Activated CD8-positive, alpha-beta T cell treated with anti-CD3 and anti-CD28 coated beads for 36 hours (primary cell): ENCODE measurements at regions not wholly inside any gene's neighbourhood (a gene's known extent, or its start where the extent isn't known, plus 50 kb on each side); places are given as distances from the start of the nearest gene placed in this dataset.

Experiments
- ATAC-seq: fragments of 200-7000 bp; cut with Tn5 transposase; one replicate; pipeline ENCODE4 v1.10.0; 2021; ENCODE audit warnings: mild to moderate bottlenecking, moderate library complexity
- CTCF ChIA-PET: fragments of 350-600 bp; sonication (Branson Sonifier 250); formaldehyde crosslinking; loops from one replicate; lab custom pipeline; 2021; ENCODE audit warnings: antibody characterized with exemption; lab: Charles Lee
- POLR2A ChIA-PET: fragments of 350-600 bp; sonication (Branson Sonifier 250); formaldehyde crosslinking; loops from one replicate; lab custom pipeline; 2021; ENCODE audit warnings: antibody characterized with exemption; lab: Charles Lee
- DNase-seq: peaks from one replicate; pipeline ENCODE4 v3.0.0-alpha.2; 2020
- H3K27ac Mint-ChIP-seq: one replicate; pipeline ENCODE4 v1.8.0; 2021; ENCODE audit warnings: mild to moderate bottlenecking, mixed read lengths
- H3K27me3 Mint-ChIP-seq: one replicate; pipeline ENCODE4 v1.8.0; 2021; ENCODE audit warnings: mixed read lengths
- H3K36me3 Mint-ChIP-seq: one replicate; pipeline ENCODE4 v1.8.0; 2021; ENCODE audit warnings: low read depth, mixed read lengths
- H3K4me1 Mint-ChIP-seq: one replicate; pipeline ENCODE4 v1.8.0; 2021; ENCODE audit warnings: low read depth, mixed read lengths
- H3K4me3 Mint-ChIP-seq: one replicate; pipeline ENCODE4 v1.8.0; 2021; ENCODE audit warnings: mild to moderate bottlenecking, moderate library complexity, mixed read lengths
- H3K9me3 Mint-ChIP-seq: one replicate; pipeline ENCODE4 v1.8.0; 2021; ENCODE audit warnings: mixed read lengths
- CTCF ChIP-seq: fragments of 200-600 bp; IDR thresholded peaks from one replicate; pipeline ENCODE4 v1.8.0; 2022; ENCODE audit warnings: antibody characterized with exemption, mild to moderate bottlenecking
- intact Hi-C: fragments of 100-400 bp; cut with micrococcal nuclease; formaldehyde crosslinking; loops from one replicate; pipeline ENCODE4 v1.10.0; 2022

DNA sequence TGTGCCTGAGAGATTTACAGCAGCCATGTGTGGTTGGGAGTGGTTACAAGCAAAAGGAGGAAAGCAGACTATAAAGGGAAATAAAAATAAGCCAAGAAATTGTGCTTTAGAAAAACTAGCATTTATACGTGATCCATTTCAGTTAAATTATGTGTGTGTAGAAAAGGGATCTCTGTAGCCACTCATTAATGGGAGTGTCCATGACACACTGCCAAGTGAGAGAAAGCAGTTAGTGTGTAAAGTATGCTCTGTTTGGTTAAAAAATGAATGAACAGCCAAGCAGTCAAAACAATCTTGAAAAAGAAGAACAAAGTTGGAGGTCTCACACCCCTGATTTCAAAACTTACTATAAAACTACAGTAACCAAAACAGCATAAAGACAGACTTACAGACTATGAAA lies 67.9 kb upstream of the GGTLC1 start:
- POLR2A ChIA-PET, result no interaction called here

DNA sequence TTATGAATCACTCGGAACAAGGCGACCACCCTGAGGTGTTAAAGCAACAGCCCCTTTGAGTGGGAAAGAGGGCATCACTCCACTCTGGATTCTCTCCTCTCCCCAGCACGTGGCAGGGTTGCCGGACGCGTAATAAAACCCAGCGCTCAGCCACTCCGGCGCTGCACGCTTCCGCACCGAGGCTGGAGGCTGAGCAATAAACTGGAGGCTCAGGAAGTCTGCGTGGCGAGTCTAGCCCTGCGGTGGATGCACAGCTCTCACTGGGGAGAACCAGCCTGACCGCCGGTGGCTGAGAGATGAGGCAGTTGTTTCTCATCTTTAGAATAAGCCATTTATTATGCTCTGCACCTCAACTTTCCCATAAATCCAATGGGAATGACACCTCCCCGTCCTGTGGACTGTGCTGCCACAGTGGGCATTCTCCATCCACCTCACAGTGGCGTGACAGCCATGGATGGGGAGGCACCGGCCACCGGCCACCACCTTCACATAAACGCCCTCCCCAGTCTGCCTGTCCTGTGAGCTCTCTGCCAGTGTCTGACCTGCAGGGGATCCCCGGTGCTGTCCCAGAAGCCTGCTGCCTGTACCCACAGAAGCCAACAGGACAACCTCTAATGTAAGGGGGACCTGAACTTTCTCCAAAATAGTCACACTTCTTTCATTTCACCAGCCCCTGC lies 64.2 kb upstream of the GGTLC1 start:
- ChIA-PET POLR2A (no interaction called here), CTCF (no interaction called here)
- Mint-ChIP-seq H3K4me1 (peaks cover 25% of the 10 kb centered on the region), H3K27me3 (no peaks in the 10 kb centered on the region), H3K9me3 (no peaks in the 10 kb centered on the region), H3K36me3 (no peaks in the 10 kb centered on the region), H3K4me3 (no peak overlapping the region), H3K27ac (no peak overlapping the region)
- TF ChIP-seq CTCF, result no peak
- ATAC-seq (no peak), DNase-seq (no peak)
- intact Hi-C loops, result no loop called here

More for the DNA sequence above, 67.9 kb upstream of the GGTLC1 start:
- H3K27me3 Mint-ChIP-seq, result no peaks in the 10 kb centered on the region
- H3K4me3 Mint-ChIP-seq, result no peak overlapping the region
- no peak overlapping the region for H3K27ac Mint-ChIP-seq
- intact Hi-C loops, result no loop called here
- H3K36me3 Mint-ChIP-seq, result no peaks in the 10 kb centered on the region
- CTCF ChIA-PET, result no interaction called here
- no peaks in the 10 kb centered on the region for H3K9me3 Mint-ChIP-seq
- H3K4me1 Mint-ChIP-seq, result peaks cover 2% of the 10 kb centered on the region
- ATAC-seq (no peak), DNase-seq (no peak)
- no peak for TF ChIP-seq CTCF

DNA sequence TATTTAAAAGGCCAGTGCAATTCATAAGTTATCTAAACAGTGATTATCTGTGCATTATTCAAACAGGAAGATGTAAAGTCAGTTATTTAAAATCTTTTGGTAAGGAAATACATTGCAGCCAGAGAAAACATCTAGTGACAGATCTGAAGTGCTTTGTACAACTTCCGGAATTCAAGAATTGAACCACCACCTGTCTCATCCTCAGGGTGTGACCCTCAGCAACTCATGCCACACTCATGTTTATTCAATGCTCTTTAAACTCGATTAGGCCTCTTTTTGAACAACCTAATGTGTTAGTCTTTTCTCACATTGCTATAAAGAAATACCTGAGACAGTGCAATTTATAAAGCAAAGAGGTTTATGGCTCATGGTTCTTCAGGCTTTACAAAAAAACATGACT lies 62.6 kb upstream of the GGTLC1 start:
- no peaks in the 10 kb centered on the region for H3K36me3 Mint-ChIP-seq
- CTCF ChIA-PET, result no interaction called here
- H3K27me3 Mint-ChIP-seq, result no peaks in the 10 kb centered on the region
- POLR2A ChIA-PET, result no interaction called here
- H3K27ac Mint-ChIP-seq, result peak overlapping the region; percentile 22
- no peak for DNase-seq
- no peaks in the 10 kb centered on the region for H3K9me3 Mint-ChIP-seq
- no peak overlapping the region for H3K4me3 Mint-ChIP-seq
- peaks cover 32% of the 10 kb centered on the region for H3K4me1 Mint-ChIP-seq
- intact Hi-C loops, result no loop called here
- ATAC-seq, result no peak
- TF ChIP-seq CTCF, result no peak

- Mint-ChIP-seq H3K4me1 (peaks cover 42% of the 10 kb centered on the region), H3K4me3 (no peak overlapping the region), H3K27ac (no peak overlapping the region), H3K27me3 (no peaks in the 10 kb centered on the region), H3K9me3 (no peaks in the 10 kb centered on the region), H3K36me3 (no peaks in the 10 kb centered on the region)
- DNase-seq (no peak), ATAC-seq (no peak)
- ChIA-PET POLR2A (no interaction called here), CTCF (no interaction called here)
- intact Hi-C loops, result no loop called here
- no peak for TF ChIP-seq CTCF
These were observed 61.5 kb upstream of the GGTLC1 start for GRCh38 chr20:24050119-24050518.

DNA sequence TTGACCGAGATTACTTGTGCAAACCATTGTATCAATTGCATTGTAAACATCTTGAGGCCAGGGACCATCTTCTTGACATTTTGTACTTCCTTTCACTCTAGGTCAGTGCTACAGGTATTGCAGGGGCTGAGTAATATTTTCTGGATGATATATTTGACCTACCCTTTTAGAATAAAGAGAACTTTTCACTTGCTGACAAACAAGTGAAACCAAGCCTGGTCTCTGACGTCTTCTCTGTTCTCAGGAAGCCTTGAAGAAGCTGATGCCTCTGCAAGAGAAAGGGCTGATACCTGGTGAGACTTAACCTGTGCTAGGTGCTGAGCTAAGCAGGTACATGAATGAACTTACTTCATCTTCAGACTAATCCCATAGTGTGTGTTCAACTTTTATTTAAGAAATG lies 60.5 kb upstream of the GGTLC1 start:
- Mint-ChIP-seq H3K36me3 (no peaks in the 10 kb centered on the region), H3K4me1 (peaks cover 42% of the 10 kb centered on the region), H3K27me3 (no peaks in the 10 kb centered on the region), H3K27ac (no peak overlapping the region), H3K9me3 (no peaks in the 10 kb centered on the region), H3K4me3 (no peak overlapping the region)
- TF ChIP-seq CTCF, result no peak
- intact Hi-C loops, result no loop called here
- DNase-seq (no peak), ATAC-seq (peak; percentile 52)
- POLR2A ChIA-PET, result interaction anchor here (0.9 kb wide), 1 partner anchor 13 kb away, joined by 3 read pairs; no protein-coding TSS in a partner anchor
- CTCF ChIA-PET, result interaction anchor here (1.0 to 1.5 kb wide), 3 partner anchors 22 to 52 kb away, joined by 3 read pairs; no protein-coding TSS in a partner anchor
